GM10248 (cell line): ENCODE measurements at regions not wholly inside any gene's neighbourhood (a gene's known extent, or its start where the extent isn't known, plus 50 kb on each side); places are given as distances from the start of the nearest gene placed in this dataset.

Experiments used
- CTCF ChIA-PET: fragments of 300-600 bp; sonication (Branson Sonifier 250); formaldehyde crosslinking; extraction: SDS; loops from one replicate; lab custom pipeline; 2021; ENCODE audit warnings: antibody characterized with exemption; lab: Yijun Ruan, JAX
- POLR2A ChIA-PET: fragments of 350-650 bp; sonication (Branson Sonifier 250); formaldehyde crosslinking; extraction: SDS; loops from one replicate; lab custom pipeline; 2020; ENCODE audit warnings: antibody characterized with exemption; lab: Yijun Ruan, JAX
- DNase-seq: peaks from one replicate; pipeline ENCODE4 v3.0.0; 2012; ENCODE audit errors: extremely low spot score
- TF ChIP-seq, protein P1 (sequence below): IDR thresholded peaks from 2 replicates; pipeline ENCODE4 v1.5.1; 2012; ENCODE audit warnings: mild to moderate bottlenecking, low read depth; ENCODE audit errors: extremely low read depth, missing control alignments, control extremely low read depth

- POLR2A ChIA-PET: no interaction called here
- no peak for DNase-seq
- CTCF ChIA-PET: no interaction called here
- TF ChIP-seq, protein P1, sequence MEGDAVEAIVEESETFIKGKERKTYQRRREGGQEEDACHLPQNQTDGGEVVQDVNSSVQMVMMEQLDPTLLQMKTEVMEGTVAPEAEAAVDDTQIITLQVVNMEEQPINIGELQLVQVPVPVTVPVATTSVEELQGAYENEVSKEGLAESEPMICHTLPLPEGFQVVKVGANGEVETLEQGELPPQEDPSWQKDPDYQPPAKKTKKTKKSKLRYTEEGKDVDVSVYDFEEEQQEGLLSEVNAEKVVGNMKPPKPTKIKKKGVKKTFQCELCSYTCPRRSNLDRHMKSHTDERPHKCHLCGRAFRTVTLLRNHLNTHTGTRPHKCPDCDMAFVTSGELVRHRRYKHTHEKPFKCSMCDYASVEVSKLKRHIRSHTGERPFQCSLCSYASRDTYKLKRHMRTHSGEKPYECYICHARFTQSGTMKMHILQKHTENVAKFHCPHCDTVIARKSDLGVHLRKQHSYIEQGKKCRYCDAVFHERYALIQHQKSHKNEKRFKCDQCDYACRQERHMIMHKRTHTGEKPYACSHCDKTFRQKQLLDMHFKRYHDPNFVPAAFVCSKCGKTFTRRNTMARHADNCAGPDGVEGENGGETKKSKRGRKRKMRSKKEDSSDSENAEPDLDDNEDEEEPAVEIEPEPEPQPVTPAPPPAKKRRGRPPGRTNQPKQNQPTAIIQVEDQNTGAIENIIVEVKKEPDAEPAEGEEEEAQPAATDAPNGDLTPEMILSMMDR: no peak
Measured at GRCh38 chr2:6089474-6089873, 397.3 kb downstream of the SOX11 start.

- POLR2A ChIA-PET: no interaction called here
- CTCF ChIA-PET: interaction anchor here (2.0 kb wide), 1 partner anchor 11 kb away, joined by 7 read pairs; no protein-coding TSS in a partner anchor
- TF ChIP-seq, protein P1: no peak
- DNase-seq: no peak
Measured at GRCh38 chr2:6103372-6103771, 411.2 kb downstream of the SOX11 start.

DNA sequence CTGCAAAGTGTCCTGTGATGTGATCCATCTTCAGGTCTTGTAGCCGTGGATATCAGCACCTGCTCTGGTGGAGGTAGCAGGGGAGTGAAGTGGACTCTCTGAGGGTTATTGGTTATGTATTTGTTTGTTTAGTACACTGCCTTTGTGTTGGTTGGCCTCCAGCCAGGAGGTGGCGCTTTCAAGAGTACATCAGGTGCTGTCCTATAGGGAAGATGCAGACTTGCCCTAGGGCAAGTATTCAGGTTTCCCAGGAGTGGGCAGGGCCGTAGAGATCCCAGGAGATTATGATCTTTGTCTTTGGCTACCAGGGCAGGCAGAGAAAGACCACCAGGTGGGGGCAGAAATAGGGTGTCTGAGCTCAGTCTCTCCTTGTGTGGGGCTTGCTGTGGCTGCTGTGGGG lies 411.8 kb downstream of the SOX11 start:
- POLR2A ChIA-PET: no interaction called here
- TF ChIP-seq, protein P1: no peak
- CTCF ChIA-PET: interaction anchor here (1.0 to 2.0 kb wide), 2 partner anchors 10 to 17 kb away, joined by 3 to 7 read pairs; no protein-coding TSS in a partner anchor
- DNase-seq: no peak

DNA sequence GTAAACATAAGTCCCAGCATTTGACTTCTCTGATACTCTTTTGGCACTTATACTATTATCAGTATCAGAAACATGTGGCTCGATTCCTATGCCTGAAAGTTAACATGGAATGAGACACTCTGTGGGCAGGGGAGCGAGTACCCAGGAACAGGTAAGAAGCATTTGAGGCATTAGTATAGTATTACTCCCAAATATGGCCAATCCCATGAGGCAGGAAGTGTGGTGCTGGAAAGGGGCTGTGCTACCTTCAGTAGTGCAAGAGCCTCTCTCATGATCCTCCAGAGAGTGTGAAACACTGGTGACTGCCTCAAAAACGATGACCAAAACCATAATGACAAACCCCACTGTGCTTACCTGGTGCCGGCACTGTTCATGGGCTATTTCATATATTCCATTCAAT lies 415.1 kb downstream of the SOX11 start:
- ChIA-PET CTCF (no interaction called here), POLR2A (no interaction called here)
- no peak for DNase-seq
- TF ChIP-seq, protein P1: no peak

- TF ChIP-seq, protein P1: no peak
- DNase-seq: no peak
- ChIA-PET POLR2A (no interaction called here), CTCF (interaction anchor here (0.7 kb wide), 1 partner anchor 46 kb away, joined by 3 read pairs; no protein-coding TSS in a partner anchor)
Measured at GRCh38 chr2:6109831-6110230, 417.6 kb downstream of the SOX11 start.

GRCh38 chr2:6111781-6112261 lies 419.6 kb downstream of the SOX11 start:
- TF ChIP-seq, protein P1: no peak
- POLR2A ChIA-PET: no interaction called here
- CTCF ChIA-PET: interaction anchor here (1.7 kb wide), 1 partner anchor 15 kb away, joined by 5 read pairs; no protein-coding TSS in a partner anchor
- DNase-seq: no peak

- ChIA-PET CTCF (interaction anchor here (1.0 to 2.1 kb wide), 2 partner anchors 10 to 21 kb away, joined by 3 to 7 read pairs; no protein-coding TSS in a partner anchor), POLR2A (no interaction called here)
- TF ChIP-seq, protein P1: no peak
- no peak for DNase-seq
Measured at GRCh38 chr2:6113786-6114185, 421.6 kb downstream of the SOX11 start.
